ENCODE measurements at regions not wholly inside any gene's neighbourhood (a gene's known extent, or its start where the extent isn't known, plus 50 kb on each side); places are given as distances from the start of the nearest gene placed in this dataset.
"Not testable (repeated sequence)": the region's sequence is repeated elsewhere in the genome, so short reads cannot be mapped to it uniquely, and the experiment has no call there.

DNA sequence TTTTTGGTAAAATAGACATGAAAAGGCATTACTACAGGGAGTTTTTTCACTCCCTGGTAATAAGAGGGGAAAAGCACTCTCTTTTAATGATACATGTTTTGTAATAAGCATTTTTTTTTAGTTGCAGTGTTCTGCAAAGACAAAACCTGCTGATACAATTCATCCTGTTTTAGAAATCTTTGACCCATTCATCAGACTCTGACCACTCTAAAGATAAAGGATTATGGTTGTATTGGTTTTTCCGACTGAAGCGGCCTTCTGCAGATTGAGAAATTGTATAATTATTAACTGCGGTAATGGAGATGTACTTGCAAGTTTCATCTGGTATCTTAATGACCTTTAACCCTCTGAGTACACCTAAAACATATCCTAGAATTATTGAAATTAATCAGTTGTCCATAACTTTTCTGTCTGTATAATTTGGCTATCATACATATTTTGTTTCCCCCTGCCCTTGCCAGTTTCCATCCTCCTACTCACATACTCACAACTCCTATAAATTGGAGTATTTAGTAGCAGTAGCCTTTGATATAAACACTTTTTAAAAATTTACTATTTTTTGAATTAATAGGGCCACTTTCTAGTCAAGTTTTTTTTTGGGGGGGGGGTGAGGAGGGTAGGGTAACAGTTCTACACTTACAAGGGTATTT lies 79.4 kb downstream of the SYT15B start:
- H3K27ac ChIP-seq (ENCODE audit: low read length); H3K36me3 ChIP-seq (ENCODE audit: insufficient read depth, low read length); H2AFZ ChIP-seq (ENCODE audit: low read length); H3K9ac ChIP-seq (ENCODE audit: low read length); H3K27me3 ChIP-seq (ENCODE audit: low read length); DNase-seq; H3K9me3 ChIP-seq (ENCODE audit: low read length); H3K4me2 ChIP-seq (ENCODE audit: low read depth, low read length, poor library complexity, severe bottlenecking); H4K20me1 ChIP-seq (ENCODE audit: insufficient read depth, low read depth, low read length); H3K79me2 ChIP-seq (ENCODE audit: low read length); H3K4me3 ChIP-seq (ENCODE audit: low read length); H3K4me1 ChIP-seq (ENCODE audit: low read length); H3K9me2 ChIP-seq (replicated peaks; ENCODE audit: insufficient read depth, low read length): not testable (repeated sequence)

DNA sequence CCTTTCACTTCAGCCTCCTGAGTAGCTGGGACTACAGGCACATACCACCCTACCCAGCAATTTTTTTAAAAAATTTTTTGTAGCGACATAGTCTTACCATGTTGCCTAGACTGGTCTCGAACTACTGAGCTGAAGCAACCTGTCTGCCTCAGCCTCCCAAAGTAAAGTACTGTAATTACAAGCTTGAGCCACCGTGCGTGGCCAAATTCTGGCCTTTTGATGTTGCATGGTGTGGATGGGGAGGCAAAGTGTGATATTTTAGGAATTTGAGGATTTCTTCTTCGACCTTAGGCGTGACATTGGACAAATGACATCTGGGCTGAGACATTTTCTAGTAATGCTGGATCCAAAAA lies 81.8 kb downstream of the SYT15B start:
- not testable (repeated sequence) for H3K9ac ChIP-seq (ENCODE audit: low read length); H3K36me3 ChIP-seq (ENCODE audit: insufficient read depth, low read length); H3K79me2 ChIP-seq (ENCODE audit: low read length); H3K4me2 ChIP-seq (ENCODE audit: low read depth, low read length, poor library complexity, severe bottlenecking); H3K9me2 ChIP-seq (replicated peaks; ENCODE audit: insufficient read depth, low read length); H2AFZ ChIP-seq (ENCODE audit: low read length); H3K27ac ChIP-seq (ENCODE audit: low read length); H3K9me3 ChIP-seq (ENCODE audit: low read length); DNase-seq; H3K4me1 ChIP-seq (ENCODE audit: low read length); H3K4me3 ChIP-seq (ENCODE audit: low read length); H4K20me1 ChIP-seq (ENCODE audit: insufficient read depth, low read depth, low read length); H3K27me3 ChIP-seq (ENCODE audit: low read length)

DNA sequence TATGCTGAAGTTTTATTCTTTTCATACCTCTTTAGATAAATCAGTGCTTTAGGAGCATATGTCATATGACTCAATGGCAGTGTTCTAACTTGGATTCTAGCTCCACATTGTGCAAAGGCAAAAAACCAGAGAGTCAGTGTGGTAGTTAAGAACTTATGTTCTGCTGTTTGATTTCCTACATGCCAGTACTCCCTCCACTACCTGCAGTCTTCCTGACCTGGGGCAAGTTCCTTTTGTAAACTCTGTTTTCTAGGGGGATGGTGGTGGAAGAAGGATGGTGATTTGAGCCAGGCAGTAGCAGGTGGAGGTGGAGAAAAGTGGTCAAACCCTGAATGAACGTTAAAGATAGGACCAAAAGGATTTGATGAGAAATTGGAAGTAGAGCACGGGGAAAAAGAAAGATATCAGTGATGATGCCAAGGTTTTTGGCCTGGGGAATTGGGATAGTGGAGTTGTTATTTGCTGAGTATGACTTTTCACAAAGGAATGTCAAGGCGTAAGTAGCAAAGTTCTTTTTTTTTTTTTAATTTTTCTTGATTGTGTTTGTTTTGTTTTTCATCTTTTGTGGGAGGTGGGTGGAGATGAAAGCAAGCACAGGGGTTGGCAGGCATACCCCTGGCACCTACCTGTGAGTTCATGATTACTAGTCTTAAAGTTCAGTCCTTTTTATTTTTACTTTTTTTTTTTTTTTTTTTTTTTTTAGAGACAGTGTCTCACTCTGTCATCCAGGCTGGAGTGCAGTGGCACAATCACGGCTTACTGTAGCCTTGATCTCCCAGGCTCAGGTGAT lies 82.3 kb downstream of the SYT15B start:
- not testable (repeated sequence) for H3K9me2 ChIP-seq (replicated peaks; ENCODE audit: insufficient read depth, low read length); H3K27ac ChIP-seq (ENCODE audit: low read length); H2AFZ ChIP-seq (ENCODE audit: low read length); H3K36me3 ChIP-seq (ENCODE audit: insufficient read depth, low read length); H4K20me1 ChIP-seq (ENCODE audit: insufficient read depth, low read depth, low read length); H3K4me1 ChIP-seq (ENCODE audit: low read length); H3K4me3 ChIP-seq (ENCODE audit: low read length); H3K9me3 ChIP-seq (ENCODE audit: low read length); H3K4me2 ChIP-seq (ENCODE audit: low read depth, low read length, poor library complexity, severe bottlenecking); H3K9ac ChIP-seq (ENCODE audit: low read length); H3K27me3 ChIP-seq (ENCODE audit: low read length); DNase-seq; H3K79me2 ChIP-seq (ENCODE audit: low read length)

DNA sequence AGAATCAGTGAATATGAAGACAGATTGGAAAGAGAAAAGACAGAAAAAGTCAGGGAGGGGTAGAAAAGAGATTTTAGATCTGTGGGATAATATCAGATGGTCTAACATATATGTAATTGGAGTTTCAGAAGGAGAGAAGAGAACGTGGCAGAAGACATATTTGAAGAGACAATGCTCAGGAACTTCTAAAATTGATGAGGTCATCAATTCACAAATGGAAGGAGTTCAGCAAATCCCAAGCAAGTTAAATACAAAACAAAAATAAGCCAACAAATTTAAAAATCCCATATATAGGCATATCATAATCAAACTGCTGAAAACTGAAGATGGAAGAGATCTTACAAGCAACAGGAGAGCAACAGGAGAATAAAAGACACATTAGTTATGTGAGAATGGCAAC lies 87.3 kb downstream of the SYT15B start:
- H3K4me3 ChIP-seq (ENCODE audit: low read length); H2AFZ ChIP-seq (ENCODE audit: low read length); DNase-seq; H3K27ac ChIP-seq (ENCODE audit: low read length); H3K9me2 ChIP-seq (replicated peaks; ENCODE audit: insufficient read depth, low read length); H3K4me2 ChIP-seq (ENCODE audit: low read depth, low read length, poor library complexity, severe bottlenecking); H4K20me1 ChIP-seq (ENCODE audit: insufficient read depth, low read depth, low read length); H3K36me3 ChIP-seq (ENCODE audit: insufficient read depth, low read length); H3K9me3 ChIP-seq (ENCODE audit: low read length); H3K4me1 ChIP-seq (ENCODE audit: low read length); H3K27me3 ChIP-seq (ENCODE audit: low read length); H3K79me2 ChIP-seq (ENCODE audit: low read length); H3K9ac ChIP-seq (ENCODE audit: low read length): not testable (repeated sequence)

DNA sequence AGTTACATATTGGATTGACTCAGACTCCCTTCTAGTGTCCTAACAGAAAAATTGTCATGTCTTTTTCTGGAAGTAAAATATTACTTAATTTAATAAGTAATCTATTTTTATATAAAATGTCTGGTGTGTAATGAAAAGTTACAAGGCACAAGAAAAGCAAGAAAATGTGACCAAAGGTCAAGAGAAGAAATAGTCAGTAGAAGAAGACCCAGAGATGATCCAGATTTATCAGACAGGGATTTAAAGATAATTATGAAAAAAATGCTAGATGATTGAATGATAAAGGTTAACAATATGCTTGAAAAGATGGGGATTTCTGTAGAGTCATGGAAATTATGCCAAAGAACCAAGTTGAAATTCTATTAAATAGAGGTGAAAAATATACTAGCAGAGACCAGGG lies 87.8 kb downstream of the SYT15B start:
- not testable (repeated sequence) for DNase-seq; H2AFZ ChIP-seq (ENCODE audit: low read length); H3K9ac ChIP-seq (ENCODE audit: low read length); H3K9me3 ChIP-seq (ENCODE audit: low read length); H4K20me1 ChIP-seq (ENCODE audit: insufficient read depth, low read depth, low read length); H3K27ac ChIP-seq (ENCODE audit: low read length); H3K79me2 ChIP-seq (ENCODE audit: low read length); H3K36me3 ChIP-seq (ENCODE audit: insufficient read depth, low read length); H3K9me2 ChIP-seq (replicated peaks; ENCODE audit: insufficient read depth, low read length); H3K4me3 ChIP-seq (ENCODE audit: low read length); H3K4me1 ChIP-seq (ENCODE audit: low read length); H3K27me3 ChIP-seq (ENCODE audit: low read length); H3K4me2 ChIP-seq (ENCODE audit: low read depth, low read length, poor library complexity, severe bottlenecking)

GRCh38 chr10:47673128-47673527 lies 90.3 kb downstream of the SYT15B start:
- H2AFZ ChIP-seq (ENCODE audit: low read length); H3K9me2 ChIP-seq (replicated peaks; ENCODE audit: insufficient read depth, low read length): not testable (repeated sequence)

GRCh38 chr10:47670857-47671256 lies 92.5 kb downstream of the SYT15B start:
- not testable (repeated sequence) for H3K79me2 ChIP-seq (ENCODE audit: low read length); H3K4me1 ChIP-seq (ENCODE audit: low read length); H3K36me3 ChIP-seq (ENCODE audit: insufficient read depth, low read length); H2AFZ ChIP-seq (ENCODE audit: low read length); DNase-seq; H3K9ac ChIP-seq (ENCODE audit: low read length); H3K9me3 ChIP-seq (ENCODE audit: low read length); H3K4me3 ChIP-seq (ENCODE audit: low read length); H3K27ac ChIP-seq (ENCODE audit: low read length); H4K20me1 ChIP-seq (ENCODE audit: insufficient read depth, low read depth, low read length); H3K27me3 ChIP-seq (ENCODE audit: low read length); H3K9me2 ChIP-seq (replicated peaks; ENCODE audit: insufficient read depth, low read length); H3K4me2 ChIP-seq (ENCODE audit: low read depth, low read length, poor library complexity, severe bottlenecking)

More at GRCh38 chr10:47673128-47673527, 90.3 kb downstream of the SYT15B start:
- not testable (repeated sequence) for H3K4me2 ChIP-seq (ENCODE audit: low read depth, low read length, poor library complexity, severe bottlenecking); H3K4me1 ChIP-seq (ENCODE audit: low read length); DNase-seq; H3K9ac ChIP-seq (ENCODE audit: low read length); H4K20me1 ChIP-seq (ENCODE audit: insufficient read depth, low read depth, low read length); H3K4me3 ChIP-seq (ENCODE audit: low read length); H3K79me2 ChIP-seq (ENCODE audit: low read length); H3K27ac ChIP-seq (ENCODE audit: low read length); H3K36me3 ChIP-seq (ENCODE audit: insufficient read depth, low read length); H3K9me3 ChIP-seq (ENCODE audit: low read length); H3K27me3 ChIP-seq (ENCODE audit: low read length)

DNA sequence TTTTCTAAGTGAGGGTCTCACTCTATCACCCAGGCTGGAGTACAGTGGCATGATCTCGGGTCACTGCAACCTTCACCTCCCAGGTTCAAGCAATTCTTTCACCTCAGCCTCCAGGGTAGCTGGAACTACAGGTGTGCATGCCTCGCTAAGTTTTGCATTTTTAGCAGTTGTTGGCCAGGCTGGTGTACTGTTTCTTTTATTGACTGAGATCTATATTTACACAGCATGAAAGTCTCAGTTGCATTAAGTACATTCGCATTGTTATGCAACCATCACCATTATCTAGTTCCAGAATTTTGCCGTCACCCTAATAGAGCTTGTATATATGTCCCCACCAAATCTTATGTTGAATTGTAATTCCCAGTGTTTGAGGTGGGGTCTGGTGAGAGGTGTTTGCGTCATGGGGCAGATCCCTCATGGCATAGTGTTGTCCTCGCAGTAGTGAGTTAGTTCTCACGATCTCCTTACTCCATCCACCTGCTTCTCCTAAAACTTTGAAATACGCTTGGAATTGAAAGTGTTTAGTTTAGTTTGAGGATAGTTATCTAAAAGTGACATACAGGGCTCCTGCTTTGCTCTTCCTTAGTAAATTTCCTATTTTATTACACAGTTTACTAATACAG lies 101.3 kb downstream of the SYT15B start:
- H3K79me2 ChIP-seq (ENCODE audit: low read length); H3K36me3 ChIP-seq (ENCODE audit: insufficient read depth, low read length); H3K27me3 ChIP-seq (ENCODE audit: low read length); H3K9me2 ChIP-seq (replicated peaks; ENCODE audit: insufficient read depth, low read length); H2AFZ ChIP-seq (ENCODE audit: low read length); DNase-seq; H4K20me1 ChIP-seq (ENCODE audit: insufficient read depth, low read depth, low read length); H3K4me2 ChIP-seq (ENCODE audit: low read depth, low read length, poor library complexity, severe bottlenecking); H3K4me3 ChIP-seq (ENCODE audit: low read length); H3K27ac ChIP-seq (ENCODE audit: low read length); H3K4me1 ChIP-seq (ENCODE audit: low read length); H3K9me3 ChIP-seq (ENCODE audit: low read length); H3K9ac ChIP-seq (ENCODE audit: low read length): not testable (repeated sequence)

Measured in Karpas-422 (cell line).